Frontal cortex (tissue), 3 donors: ENCODE measurements at regions not wholly inside any gene's neighbourhood (a gene's known extent, or its start where the extent isn't known, plus 50 kb on each side); places are given as distances from the start of the nearest gene placed in this dataset.

Source experiments
- DNase-seq, 2 donors: peaks; one replicate each; pipeline ENCODE4 v3.0.0; 2012; ENCODE audit warnings: low spot score in 2 of 2
- FAIRE-seq: peaks from 2 replicates; lab custom pipeline; 2012; peaks lifted over from hg19 to GRCh38; lab: Jason Lieb, UNC
- donor health status: control.
- donor health status: control.
- donor health status: control.

- no peak for FAIRE-seq
- no peak for DNase-seq
These were observed 167.5 kb upstream of the NOVA1 start for GRCh38 chr14:26765301-26765700.

GRCh38 chr14:26765768-26766520 is 168.1 kb upstream of the NOVA1 start:
- FAIRE-seq = no peak
- DNase-seq = peak in 1 of 2 donors; percentile 1

GRCh38 chr14:26766726-26767125 is 168.9 kb upstream of the NOVA1 start:
- DNase-seq = no peak
- no peak for FAIRE-seq

- DNase-seq (no peak), FAIRE-seq (no peak)
These were observed 176.2 kb upstream of the NOVA1 start for GRCh38 chr14:26773906-26774593.

GRCh38 chr14:26775765-26776563 is 178.1 kb upstream of the NOVA1 start:
- no peak for DNase-seq
- no peak for FAIRE-seq

- DNase-seq = no peak
- no peak for FAIRE-seq
These were observed 193.4 kb upstream of the NOVA1 start for GRCh38 chr14:26791117-26791806.

- DNase-seq (no peak), FAIRE-seq (no peak)
These were observed 196.9 kb upstream of the NOVA1 start for GRCh38 chr14:26794731-26795130.

GRCh38 chr14:26808407-26808806 is 210.6 kb upstream of the NOVA1 start:
- DNase-seq = no peak
- no peak for FAIRE-seq

GRCh38 chr14:26810631-26811030 is 212.8 kb upstream of the NOVA1 start:
- no peak for FAIRE-seq
- no peak for DNase-seq

- DNase-seq (no peak), FAIRE-seq (no peak)
These were observed 214.0 kb upstream of the NOVA1 start for GRCh38 chr14:26811756-26812305.

GRCh38 chr14:26820138-26820537 is 222.3 kb upstream of the NOVA1 start:
- no peak for DNase-seq

GRCh38 chr14:26820572-26820971 is 222.7 kb upstream of the NOVA1 start:
- FAIRE-seq (no peak), DNase-seq (no peak)

More at GRCh38 chr14:26820138-26820537, 222.3 kb upstream of the NOVA1 start:
- no peak for FAIRE-seq

- no peak for FAIRE-seq
These were observed 230.9 kb upstream of the NOVA1 start for GRCh38 chr14:26828741-26829140.

GRCh38 chr14:26833621-26834176 is 235.9 kb upstream of the NOVA1 start:
- no peak for FAIRE-seq
- DNase-seq = no peak

More at GRCh38 chr14:26828741-26829140, 230.9 kb upstream of the NOVA1 start:
- no peak for DNase-seq

- no peak for DNase-seq
These were observed 238.2 kb upstream of the NOVA1 start for GRCh38 chr14:26835979-26836570.

GRCh38 chr14:26839481-26839880 is 241.6 kb upstream of the NOVA1 start:
- FAIRE-seq = no peak
- DNase-seq = no peak

More at GRCh38 chr14:26835979-26836570, 238.2 kb upstream of the NOVA1 start:
- no peak for FAIRE-seq

- no peak for FAIRE-seq
- no peak for DNase-seq
These were observed 243.5 kb upstream of the NOVA1 start for GRCh38 chr14:26841326-26841725.

- no peak for DNase-seq
These were observed 244.3 kb upstream of the NOVA1 start for GRCh38 chr14:26841920-26842741.

More at GRCh38 chr14:26841920-26842741, 244.3 kb upstream of the NOVA1 start:
- no peak for FAIRE-seq
